Uterus (tissue), 2 donors: ENCODE measurements at regions not wholly inside any gene's neighbourhood (a gene's known extent, or its start where the extent isn't known, plus 50 kb on each side); places are given as distances from the start of the nearest gene placed in this dataset.
"Not testable (repeated sequence)": the region's sequence is repeated elsewhere in the genome, so short reads cannot be mapped to it uniquely, and the experiment has no call there.

Experiments used
- POLR2A ChIP-seq, 2 donors: fragments of 450-650 bp; IDR thresholded peaks; one replicate each; pipeline ENCODE4 v1.6.1; 2016; ENCODE audit warnings: antibody characterized with exemption in 2 of 2, mild to moderate bottlenecking in 1 of 2, moderate library complexity in 1 of 2
- TF ChIP-seq, protein P1 (sequence below), 4 experiments: fragments of 200-600 bp in 2 of 4; fragments of 450-650 bp in 2 of 4; sonication (generic) in 2 of 4; IDR thresholded peaks; one replicate each; pipeline ENCODE4 v1.5.1; 2016 to 2019; ENCODE audit warnings: antibody characterized with exemption in 4 of 4, mild to moderate bottlenecking in 2 of 4, moderate library complexity in 1 of 4

- TF ChIP-seq, protein P1, sequence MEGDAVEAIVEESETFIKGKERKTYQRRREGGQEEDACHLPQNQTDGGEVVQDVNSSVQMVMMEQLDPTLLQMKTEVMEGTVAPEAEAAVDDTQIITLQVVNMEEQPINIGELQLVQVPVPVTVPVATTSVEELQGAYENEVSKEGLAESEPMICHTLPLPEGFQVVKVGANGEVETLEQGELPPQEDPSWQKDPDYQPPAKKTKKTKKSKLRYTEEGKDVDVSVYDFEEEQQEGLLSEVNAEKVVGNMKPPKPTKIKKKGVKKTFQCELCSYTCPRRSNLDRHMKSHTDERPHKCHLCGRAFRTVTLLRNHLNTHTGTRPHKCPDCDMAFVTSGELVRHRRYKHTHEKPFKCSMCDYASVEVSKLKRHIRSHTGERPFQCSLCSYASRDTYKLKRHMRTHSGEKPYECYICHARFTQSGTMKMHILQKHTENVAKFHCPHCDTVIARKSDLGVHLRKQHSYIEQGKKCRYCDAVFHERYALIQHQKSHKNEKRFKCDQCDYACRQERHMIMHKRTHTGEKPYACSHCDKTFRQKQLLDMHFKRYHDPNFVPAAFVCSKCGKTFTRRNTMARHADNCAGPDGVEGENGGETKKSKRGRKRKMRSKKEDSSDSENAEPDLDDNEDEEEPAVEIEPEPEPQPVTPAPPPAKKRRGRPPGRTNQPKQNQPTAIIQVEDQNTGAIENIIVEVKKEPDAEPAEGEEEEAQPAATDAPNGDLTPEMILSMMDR (IDR thresholded peaks at IDR 0.05): not testable (repeated sequence)
- not testable (repeated sequence) for TF ChIP-seq POLR2A (IDR thresholded peaks at IDR 0.05)
Observed at GRCh38 chr4:118512870-118513269, 160.1 kb upstream of the PRSS12 start.
